Kidney (tissue), 13 donors: ENCODE measurements at regions not wholly inside any gene's neighbourhood (a gene's known extent, or its start where the extent isn't known, plus 50 kb on each side); places are given as distances from the start of the nearest gene placed in this dataset.

Experiments
- DNase-seq, 5 donors: peaks; one replicate each; pipeline ENCODE4 v3.0.0-alpha.2; 2013 to 2020
- FAIRE-seq: peaks from 2 replicates; lab custom pipeline; 2012; peaks lifted over from hg19 to GRCh38; lab: Jason Lieb, UNC
- H3K27ac ChIP-seq, 2 donors: one replicate each; pipeline ENCODE4 v1.7.0; 2013; ENCODE audit warnings: low read depth in 2 of 2, low read length in 2 of 2, inconsistent platforms in 1 of 2
- H3K27me3 ChIP-seq: one replicate; pipeline ENCODE4 v1.7.1; 2013; ENCODE audit warnings: low read length, inconsistent platforms; ENCODE audit not compliant: control insufficient read depth, insufficient read depth
- H3K36me3 ChIP-seq, 3 donors: one replicate each; pipeline versions ENCODE4 v1.7.0 to v1.7.1; 2013; ENCODE audit warnings: low read length in 3 of 3, control low read depth in 1 of 3, inconsistent platforms in 1 of 3; ENCODE audit not compliant: insufficient read depth in 3 of 3, control insufficient read depth in 2 of 3
- H3K4me1 ChIP-seq, 3 donors: one replicate each; pipeline versions ENCODE4 v1.7.0 to v1.7.1; 2013; ENCODE audit warnings: low read length in 3 of 3, inconsistent platforms in 1 of 3, low read depth in 1 of 3; ENCODE audit not compliant: control insufficient read depth in 2 of 3, insufficient read depth in 2 of 3
- H3K4me3 ChIP-seq, 3 donors: one replicate each; pipeline versions ENCODE4 v1.7.0 to v1.8.1; 2013; ENCODE audit warnings: low read length in 3 of 3, control low read depth in 1 of 3, inconsistent platforms in 1 of 3
- H3K9ac ChIP-seq, 3 donors: one replicate each; pipeline versions ENCODE4 v1.7.0 to v1.7.1; 2013; ENCODE audit warnings: low read length in 3 of 3, control low read depth in 1 of 3, inconsistent platforms in 1 of 3
- H3K9me3 ChIP-seq, 3 donors: one replicate each; pipeline versions ENCODE4 v1.7.0 to v1.7.1; 2013; ENCODE audit warnings: low read length in 3 of 3, control low read depth in 1 of 3, inconsistent platforms in 1 of 3; ENCODE audit not compliant: control insufficient read depth in 2 of 3, insufficient read depth in 1 of 3
- intact Hi-C: fragments of 100-400 bp; cut with DNase I; formaldehyde crosslinking; loops from one replicate; pipeline ENCODE4 v1.11.1; 2022
- TF ChIP-seq, protein P1 (sequence below): IDR thresholded peaks from 3 replicates; pipeline ENCODE4 v1.5.1; 2012; ENCODE audit warnings: mild to moderate bottlenecking, moderate library complexity, borderline replicate concordance; ENCODE audit not compliant: insufficient read depth; ENCODE audit errors: extremely low read depth
- donor health status: control.
- donor health status: control.
- donor health status: control.
- donor health status: control.
- donor health status: control.
- donor health status: DM: yes; HTN: yes; CAD: no.
- donor health status: Normal renal cell carcinoma (clear cell type).

DNA sequence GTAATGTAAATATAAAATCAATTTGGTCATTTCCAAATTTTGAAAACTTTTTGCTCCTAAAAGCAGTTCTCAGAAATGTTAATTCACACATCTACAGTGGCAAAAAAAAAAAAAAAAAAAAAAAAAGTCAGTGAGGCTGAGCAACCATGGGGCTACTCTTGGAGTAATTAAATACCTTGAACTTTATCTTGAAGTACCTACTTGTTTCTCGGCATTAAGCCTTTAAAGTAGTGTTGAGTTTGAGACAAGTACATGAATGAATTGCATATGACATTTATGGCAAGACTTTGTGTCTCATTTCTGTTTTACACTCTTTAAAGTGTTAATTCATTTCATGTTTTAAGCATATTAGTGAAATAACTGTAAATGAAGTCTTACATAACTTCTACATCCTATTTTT, 613.3 kb downstream of the XIRP2 start:
- TF ChIP-seq, protein P1, sequence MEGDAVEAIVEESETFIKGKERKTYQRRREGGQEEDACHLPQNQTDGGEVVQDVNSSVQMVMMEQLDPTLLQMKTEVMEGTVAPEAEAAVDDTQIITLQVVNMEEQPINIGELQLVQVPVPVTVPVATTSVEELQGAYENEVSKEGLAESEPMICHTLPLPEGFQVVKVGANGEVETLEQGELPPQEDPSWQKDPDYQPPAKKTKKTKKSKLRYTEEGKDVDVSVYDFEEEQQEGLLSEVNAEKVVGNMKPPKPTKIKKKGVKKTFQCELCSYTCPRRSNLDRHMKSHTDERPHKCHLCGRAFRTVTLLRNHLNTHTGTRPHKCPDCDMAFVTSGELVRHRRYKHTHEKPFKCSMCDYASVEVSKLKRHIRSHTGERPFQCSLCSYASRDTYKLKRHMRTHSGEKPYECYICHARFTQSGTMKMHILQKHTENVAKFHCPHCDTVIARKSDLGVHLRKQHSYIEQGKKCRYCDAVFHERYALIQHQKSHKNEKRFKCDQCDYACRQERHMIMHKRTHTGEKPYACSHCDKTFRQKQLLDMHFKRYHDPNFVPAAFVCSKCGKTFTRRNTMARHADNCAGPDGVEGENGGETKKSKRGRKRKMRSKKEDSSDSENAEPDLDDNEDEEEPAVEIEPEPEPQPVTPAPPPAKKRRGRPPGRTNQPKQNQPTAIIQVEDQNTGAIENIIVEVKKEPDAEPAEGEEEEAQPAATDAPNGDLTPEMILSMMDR: no peak
- DNase-seq (no peak), FAIRE-seq (no peak)
- H3K4me3 ChIP-seq: no peak overlapping the region
- H3K9ac ChIP-seq: no peak overlapping the region
- no peak overlapping the region for H3K27ac ChIP-seq
- no peaks in the 10 kb centered on the region for H3K4me1 ChIP-seq
- H3K36me3 ChIP-seq: no peaks in the 10 kb centered on the region
- intact Hi-C loops: no loop called here
- no peaks in the 10 kb centered on the region for H3K27me3 ChIP-seq
- no peaks in the 10 kb centered on the region for H3K9me3 ChIP-seq

DNA sequence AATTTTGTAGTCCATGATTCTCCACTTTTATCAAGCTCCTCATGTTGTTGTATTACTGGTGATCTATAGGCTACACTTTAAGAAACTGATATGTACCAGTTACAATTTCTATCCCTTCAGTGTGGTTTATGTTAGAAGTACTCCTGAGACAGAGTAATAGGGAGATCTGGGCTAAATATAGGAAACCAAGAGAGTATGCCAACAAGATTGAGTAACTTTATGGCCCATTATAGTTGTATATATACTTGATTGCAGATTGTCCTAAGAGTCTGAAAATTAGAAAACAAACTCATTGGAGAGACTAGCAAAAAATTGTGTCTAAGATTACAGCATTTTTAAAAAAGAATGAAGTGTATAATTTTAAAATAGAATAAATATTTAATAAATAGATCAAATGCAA, 605.6 kb downstream of the XIRP2 start:
- Histone ChIP-seq H3K36me3 (no peaks in the 10 kb centered on the region), H3K27ac (no peak overlapping the region), H3K4me1 (no peaks in the 10 kb centered on the region), H3K9me3 (no peaks in the 10 kb centered on the region), H3K4me3 (no peak overlapping the region), H3K9ac (no peak overlapping the region), H3K27me3 (no peaks in the 10 kb centered on the region)
- intact Hi-C loops: no loop called here
- DNase-seq (no peak), FAIRE-seq (no peak)
- TF ChIP-seq, protein P1: no peak

DNA sequence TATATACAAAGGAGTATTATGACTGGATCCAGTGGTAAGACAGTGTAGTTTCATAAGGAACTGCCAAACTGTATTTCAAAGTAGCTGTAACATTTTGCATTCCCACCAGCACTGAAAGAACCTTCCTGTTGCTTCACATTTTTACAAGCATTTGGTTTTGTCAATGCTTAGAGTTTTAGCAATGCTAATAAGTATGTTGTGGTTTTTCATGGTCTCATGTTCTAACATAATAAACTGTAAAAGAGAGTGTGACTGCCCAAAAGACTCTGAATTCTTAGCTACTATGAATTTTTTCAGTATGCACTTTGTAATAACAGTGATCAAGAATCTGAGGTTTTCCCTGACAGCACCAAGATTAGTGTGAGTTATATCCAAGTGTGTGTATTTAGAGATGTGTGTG, 604.2 kb downstream of the XIRP2 start:
- Histone ChIP-seq H3K4me3 (no peak overlapping the region), H3K4me1 (no peaks in the 10 kb centered on the region), H3K27ac (no peak overlapping the region), H3K9ac (no peak overlapping the region), H3K9me3 (no peaks in the 10 kb centered on the region), H3K27me3 (no peaks in the 10 kb centered on the region), H3K36me3 (no peaks in the 10 kb centered on the region)
- DNase-seq (no peak), FAIRE-seq (no peak)
- TF ChIP-seq, protein P1: no peak
- intact Hi-C loops: no loop called here

DNA sequence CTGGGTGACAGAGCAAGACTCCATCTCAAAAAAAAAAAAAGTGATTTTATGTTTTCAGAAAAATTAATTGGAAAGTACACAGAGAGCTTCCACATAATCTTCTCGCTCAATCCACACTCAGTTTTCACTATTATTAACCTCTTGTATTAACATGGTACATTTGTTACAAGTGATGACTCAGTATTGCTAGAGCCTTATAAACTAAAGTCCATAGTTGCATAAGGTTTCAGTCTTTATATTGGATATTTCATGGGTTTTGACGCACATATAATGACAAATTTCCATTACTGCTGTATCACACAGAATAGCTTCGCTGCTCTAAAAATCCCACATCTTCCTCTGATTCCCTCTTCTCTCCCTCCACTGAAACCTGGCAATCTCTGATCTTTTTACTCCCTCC, 603.5 kb downstream of the XIRP2 start:
- intact Hi-C loops: no loop called here
- Histone ChIP-seq H3K4me1 (no peaks in the 10 kb centered on the region), H3K36me3 (no peaks in the 10 kb centered on the region), H3K27me3 (no peaks in the 10 kb centered on the region), H3K9ac (no peak overlapping the region), H3K4me3 (no peak overlapping the region), H3K27ac (no peak overlapping the region), H3K9me3 (no peaks in the 10 kb centered on the region)
- no peak for DNase-seq
- FAIRE-seq: no peak
- TF ChIP-seq, protein P1: no peak
